ENCODE measurements at regions not wholly inside any gene's neighbourhood (a gene's known extent, or its start where the extent isn't known, plus 50 kb on each side); places are given as distances from the start of the nearest gene placed in this dataset.

- TF ChIP-seq, protein P1, sequence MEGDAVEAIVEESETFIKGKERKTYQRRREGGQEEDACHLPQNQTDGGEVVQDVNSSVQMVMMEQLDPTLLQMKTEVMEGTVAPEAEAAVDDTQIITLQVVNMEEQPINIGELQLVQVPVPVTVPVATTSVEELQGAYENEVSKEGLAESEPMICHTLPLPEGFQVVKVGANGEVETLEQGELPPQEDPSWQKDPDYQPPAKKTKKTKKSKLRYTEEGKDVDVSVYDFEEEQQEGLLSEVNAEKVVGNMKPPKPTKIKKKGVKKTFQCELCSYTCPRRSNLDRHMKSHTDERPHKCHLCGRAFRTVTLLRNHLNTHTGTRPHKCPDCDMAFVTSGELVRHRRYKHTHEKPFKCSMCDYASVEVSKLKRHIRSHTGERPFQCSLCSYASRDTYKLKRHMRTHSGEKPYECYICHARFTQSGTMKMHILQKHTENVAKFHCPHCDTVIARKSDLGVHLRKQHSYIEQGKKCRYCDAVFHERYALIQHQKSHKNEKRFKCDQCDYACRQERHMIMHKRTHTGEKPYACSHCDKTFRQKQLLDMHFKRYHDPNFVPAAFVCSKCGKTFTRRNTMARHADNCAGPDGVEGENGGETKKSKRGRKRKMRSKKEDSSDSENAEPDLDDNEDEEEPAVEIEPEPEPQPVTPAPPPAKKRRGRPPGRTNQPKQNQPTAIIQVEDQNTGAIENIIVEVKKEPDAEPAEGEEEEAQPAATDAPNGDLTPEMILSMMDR (IDR thresholded peaks at IDR 0.05; ENCODE audit: insufficient read depth, low read length, poor library complexity, severe bottlenecking): peak; percentile 42
- Histone ChIP-seq H3K27me3 (replicated peaks; ENCODE audit: control insufficient read depth, insufficient read depth, low read length) (no peaks in the 10 kb centered on the region; the same call in 1 of the 2 replicates), H3K36me3 (ENCODE audit: control insufficient read depth, insufficient read depth, low read length) (no peaks in the 10 kb centered on the region), H3K4me3 (replicated peaks; ENCODE audit: low read depth, low read length) (no peak overlapping the region)
- no peak for DNase-seq (ENCODE audit: extremely low read depth, insufficient read length)
These were observed 242.2 kb downstream of the ZNF516 start for GRCh38 chr18:76252880-76253279.

DNA sequence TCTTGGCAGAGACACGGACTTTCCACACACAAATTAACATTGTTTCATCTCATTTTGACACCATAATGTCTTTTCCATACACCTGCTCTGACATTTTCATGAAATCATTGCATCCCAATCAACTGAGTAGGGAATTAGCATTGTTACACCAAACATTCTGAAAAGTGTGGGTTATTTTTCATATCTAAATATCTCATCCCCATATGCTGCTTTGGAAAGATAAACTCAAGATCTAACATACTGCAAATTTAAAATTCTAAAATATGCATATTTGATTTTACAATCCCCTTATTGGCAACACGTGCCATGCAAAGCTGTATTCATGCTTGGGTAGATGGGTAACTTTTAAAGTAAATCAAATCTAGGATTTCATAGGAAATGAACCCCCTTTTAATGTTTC is 242.9 kb downstream of the ZNF516 start:
- no peak overlapping the region for H3K4me3 ChIP-seq (replicated peaks; ENCODE audit: low read depth, low read length)
- DNase-seq (ENCODE audit: extremely low read depth, insufficient read length): no peak
- no peaks in the 10 kb centered on the region; the same call in 1 of the 2 replicates for H3K27me3 ChIP-seq (replicated peaks; ENCODE audit: control insufficient read depth, insufficient read depth, low read length)
- TF ChIP-seq, protein P1 (IDR thresholded peaks at IDR 0.05; ENCODE audit: insufficient read depth, low read length, poor library complexity, severe bottlenecking): no peak
- H3K36me3 ChIP-seq (ENCODE audit: control insufficient read depth, insufficient read depth, low read length): no peaks in the 10 kb centered on the region

- TF ChIP-seq, protein P1 (IDR thresholded peaks at IDR 0.05; ENCODE audit: insufficient read depth, low read length, poor library complexity, severe bottlenecking): no peak
These were observed 243.4 kb downstream of the ZNF516 start for GRCh38 chr18:76251691-76252090.

DNA sequence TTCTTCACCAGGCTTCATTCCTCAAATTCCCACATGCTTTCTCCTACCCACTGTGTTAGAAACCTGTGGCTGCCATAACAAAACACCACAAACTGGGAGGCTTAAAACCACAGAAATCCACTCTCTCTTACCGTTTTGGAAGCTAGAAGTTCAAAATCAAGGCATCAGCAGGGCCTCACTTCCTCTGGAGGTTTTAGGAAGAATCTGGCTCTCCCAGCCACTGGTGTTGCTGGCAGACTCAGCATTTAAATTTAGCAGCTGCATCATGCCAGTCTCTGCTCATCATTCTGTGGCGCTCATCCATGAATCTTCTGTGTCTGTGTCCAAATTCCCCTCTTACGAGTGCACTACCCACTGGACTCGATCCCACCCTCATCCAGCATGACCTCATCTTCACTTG is 248.5 kb downstream of the ZNF516 start:
- no peaks in the 10 kb centered on the region for H3K27me3 ChIP-seq (replicated peaks; ENCODE audit: control insufficient read depth, insufficient read depth, low read length)
- TF ChIP-seq, protein P1 (IDR thresholded peaks at IDR 0.05; ENCODE audit: insufficient read depth, low read length, poor library complexity, severe bottlenecking): no peak
- no peak overlapping the region for H3K4me3 ChIP-seq (replicated peaks; ENCODE audit: low read depth, low read length)
- no peaks in the 10 kb centered on the region for H3K36me3 ChIP-seq (ENCODE audit: control insufficient read depth, insufficient read depth, low read length)
- DNase-seq (ENCODE audit: extremely low read depth, insufficient read length): no peak

More at GRCh38 chr18:76251691-76252090, 243.4 kb downstream of the ZNF516 start:
- no peak for DNase-seq (ENCODE audit: extremely low read depth, insufficient read length)
- Histone ChIP-seq H3K36me3 (ENCODE audit: control insufficient read depth, insufficient read depth, low read length) (no peaks in the 10 kb centered on the region), H3K27me3 (replicated peaks; ENCODE audit: control insufficient read depth, insufficient read depth, low read length) (no peaks in the 10 kb centered on the region; the same call in 1 of the 2 replicates), H3K4me3 (replicated peaks; ENCODE audit: low read depth, low read length) (no peak overlapping the region)

DNA sequence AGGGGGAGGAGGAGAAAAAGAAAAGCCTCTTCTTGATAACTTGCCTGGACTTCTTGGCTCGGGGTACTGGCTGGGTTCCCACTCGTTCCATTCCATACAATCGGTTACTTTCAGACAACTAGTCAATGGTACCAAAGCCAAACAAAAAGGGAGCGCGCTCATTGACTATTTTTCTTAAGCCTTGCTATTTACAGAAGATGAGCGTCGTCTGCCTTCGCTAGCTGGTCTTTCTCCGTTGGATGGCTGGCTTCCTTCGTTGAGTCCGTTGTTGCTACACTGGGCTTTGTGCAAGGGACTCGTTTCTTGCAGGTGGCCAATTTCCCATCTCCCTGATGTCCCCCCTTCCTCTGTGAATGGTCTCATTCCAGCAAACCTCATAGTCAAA is 260.4 kb downstream of the ZNF516 start:
- Histone ChIP-seq H3K27me3 (replicated peaks; ENCODE audit: control insufficient read depth, insufficient read depth, low read length) (no peaks in the 10 kb centered on the region; the same call in 1 of the 2 replicates), H3K4me3 (replicated peaks; ENCODE audit: low read depth, low read length) (no peak overlapping the region), H3K36me3 (ENCODE audit: control insufficient read depth, insufficient read depth, low read length) (no peaks in the 10 kb centered on the region)
- TF ChIP-seq, protein P1 (IDR thresholded peaks at IDR 0.05; ENCODE audit: insufficient read depth, low read length, poor library complexity, severe bottlenecking): no peak
- DNase-seq (ENCODE audit: extremely low read depth, insufficient read length): no peak
